Inflammatory macrophage treated with lipopolysaccharide for 4 hours (primary cell): ENCODE measurements at regions not wholly inside any gene's neighbourhood (a gene's known extent, or its start where the extent isn't known, plus 50 kb on each side); places are given as distances from the start of the nearest gene placed in this dataset.

ENCODE experiments used
- DNase-seq: peaks from one replicate; pipeline ENCODE4 v3.0.0-alpha.2; 2020

DNA sequence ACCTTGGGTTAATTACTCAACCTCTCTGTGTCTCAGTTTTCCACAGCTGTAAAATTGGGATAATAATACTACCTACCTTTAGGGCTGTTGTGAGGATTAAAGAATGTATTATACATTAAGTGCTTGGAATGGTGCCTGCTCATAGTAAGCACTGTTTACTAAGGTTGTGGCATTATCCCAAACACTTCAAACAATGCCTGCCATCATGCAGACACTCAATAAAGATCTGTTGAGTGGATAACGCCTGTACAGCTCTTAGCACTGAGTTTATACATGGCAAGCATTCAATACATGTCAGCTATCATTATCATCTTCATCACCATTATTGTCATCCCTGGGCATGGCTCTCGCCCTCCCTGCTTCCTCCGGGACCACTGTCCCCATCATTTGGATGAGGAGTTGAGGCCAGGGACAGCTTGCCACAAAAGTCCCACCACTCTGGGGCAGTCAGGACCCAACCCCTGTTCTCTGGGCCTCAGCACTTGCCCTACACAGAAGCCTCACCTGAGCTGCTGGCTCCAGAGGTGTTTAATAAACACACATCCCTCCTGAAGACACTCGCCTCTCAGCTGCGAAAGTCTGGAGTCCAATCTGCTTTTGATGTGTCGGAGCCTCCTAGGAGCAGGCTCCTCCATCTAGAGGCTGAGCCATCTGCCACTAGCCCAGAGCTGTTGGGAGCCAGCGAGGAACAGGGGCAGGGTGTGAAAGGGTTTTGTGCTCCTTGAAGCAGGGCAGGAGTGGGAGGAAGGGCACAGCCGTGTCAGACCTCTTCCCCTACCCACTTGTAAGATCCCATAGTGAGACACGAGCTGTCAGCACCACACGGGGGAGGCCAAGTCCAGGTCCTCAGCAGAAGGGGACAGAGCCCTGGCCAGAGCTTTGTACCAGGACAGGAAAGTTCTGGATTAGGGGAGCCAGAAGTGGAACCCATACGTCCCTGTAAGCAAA is 80.9 kb upstream of the ZC3H12A start:
- DNase-seq: no peak

DNA sequence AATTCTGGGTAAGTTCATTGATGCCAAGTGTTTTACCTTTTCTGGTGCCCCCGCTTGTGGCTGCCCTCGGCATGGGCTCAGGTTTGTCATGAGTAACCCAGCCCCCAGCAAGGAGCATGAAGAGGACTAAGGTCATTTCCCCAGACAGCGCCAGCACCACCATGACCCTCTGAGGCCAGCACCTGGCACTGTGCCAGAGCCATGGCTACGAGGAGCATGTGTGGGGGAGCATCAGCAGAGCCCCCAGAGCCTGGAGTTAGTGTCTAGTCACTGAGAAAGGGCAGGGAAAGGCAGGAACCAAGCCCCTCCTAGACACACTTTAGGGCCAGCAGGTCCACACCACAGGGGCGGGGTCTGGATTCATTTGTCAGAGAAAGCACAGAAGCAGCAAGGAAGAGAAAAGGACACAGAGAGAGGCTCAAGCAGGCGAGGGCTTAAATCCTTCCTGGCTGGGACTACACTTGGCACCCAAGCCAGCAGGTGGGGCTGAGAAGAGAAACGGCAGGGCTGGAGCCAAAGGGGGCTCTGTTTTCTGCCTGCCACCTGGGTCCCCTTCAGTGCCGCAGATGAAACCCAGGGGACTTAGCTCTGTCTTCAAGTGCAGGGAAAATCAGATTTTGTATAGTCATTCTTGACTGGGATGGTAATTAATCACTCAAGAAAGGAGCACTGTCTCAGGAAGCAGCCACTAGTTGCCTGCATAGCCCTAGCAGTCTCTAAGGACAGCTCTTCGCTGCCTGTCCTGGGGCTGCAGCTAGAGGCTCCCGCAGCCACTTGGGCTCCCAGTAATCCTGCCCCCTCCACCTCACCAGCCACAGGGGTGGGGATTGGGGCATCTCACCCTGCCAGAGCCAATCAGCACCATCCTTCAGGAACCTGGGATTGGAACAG is 79.6 kb upstream of the ZC3H12A start:
- no peak for DNase-seq

DNA sequence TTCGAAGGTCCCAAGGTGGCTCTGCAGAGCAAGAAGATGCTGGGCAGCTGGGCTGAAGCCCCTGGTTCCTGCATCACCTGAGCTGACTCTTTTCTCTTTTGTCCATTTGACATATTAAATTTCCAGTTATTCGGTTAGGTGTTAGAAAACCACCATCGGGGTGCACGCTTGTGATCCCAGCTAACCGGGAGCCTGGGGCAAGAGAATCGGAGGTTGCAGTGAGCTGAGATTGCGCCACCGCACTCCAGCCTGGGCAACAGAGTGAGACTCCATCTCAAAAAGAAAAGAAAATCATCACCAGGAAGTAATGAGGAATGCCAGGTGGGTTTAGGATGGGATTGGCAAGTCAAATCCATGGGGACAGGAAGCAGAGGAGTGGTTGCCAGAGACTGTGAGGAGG is 76.3 kb upstream of the ZC3H12A start:
- no peak for DNase-seq

DNA sequence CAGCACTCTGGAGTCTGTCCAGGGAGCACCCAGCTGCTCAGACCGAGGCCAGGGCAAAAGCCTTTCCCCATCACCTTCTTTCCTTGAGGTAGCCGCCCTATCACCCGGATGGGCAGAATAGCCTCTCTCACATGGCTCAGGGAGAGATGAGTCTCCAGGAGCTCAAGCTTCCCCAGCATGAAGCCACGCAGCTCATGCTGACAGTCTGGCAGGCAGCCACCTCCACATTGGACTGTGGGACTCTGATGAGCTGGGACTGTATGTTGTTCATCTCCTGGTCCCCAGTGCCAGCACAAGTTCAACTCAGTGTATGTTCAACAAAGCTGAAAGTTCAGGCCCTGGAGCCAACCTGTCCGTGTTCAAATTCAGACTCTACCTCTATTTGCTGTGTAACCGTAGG is 75.2 kb upstream of the ZC3H12A start:
- DNase-seq: no peak

DNA sequence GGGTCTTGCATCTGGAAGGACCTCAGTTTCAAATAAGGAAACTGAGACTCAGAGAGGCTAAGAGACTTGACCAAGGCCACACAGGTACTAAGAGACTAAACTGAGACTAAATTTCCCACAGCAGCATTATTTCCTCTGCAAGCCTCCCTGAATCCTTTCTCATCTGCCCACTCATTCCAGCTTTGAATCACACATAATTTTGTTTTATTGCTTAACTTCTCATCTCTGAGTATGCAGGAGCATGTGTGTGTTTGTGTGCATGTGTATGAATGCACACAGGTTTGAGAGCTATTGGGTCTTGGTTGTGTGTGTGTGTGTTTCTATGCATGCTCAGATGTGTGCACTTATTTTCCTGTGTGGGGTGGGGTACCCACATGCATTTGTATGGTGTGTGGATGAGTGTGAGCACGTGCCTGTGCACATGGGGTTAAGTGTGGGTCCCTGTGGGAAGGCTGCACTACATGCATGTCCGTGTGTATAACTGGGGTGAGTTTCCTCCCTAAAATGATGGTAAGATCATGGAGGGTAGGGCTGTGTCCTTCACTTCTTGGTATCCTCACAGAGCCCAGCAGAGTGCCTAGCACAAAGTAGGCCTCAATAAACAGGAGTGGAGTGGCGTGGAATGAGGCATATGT is 74.4 kb upstream of the ZC3H12A start:
- no peak for DNase-seq

DNA sequence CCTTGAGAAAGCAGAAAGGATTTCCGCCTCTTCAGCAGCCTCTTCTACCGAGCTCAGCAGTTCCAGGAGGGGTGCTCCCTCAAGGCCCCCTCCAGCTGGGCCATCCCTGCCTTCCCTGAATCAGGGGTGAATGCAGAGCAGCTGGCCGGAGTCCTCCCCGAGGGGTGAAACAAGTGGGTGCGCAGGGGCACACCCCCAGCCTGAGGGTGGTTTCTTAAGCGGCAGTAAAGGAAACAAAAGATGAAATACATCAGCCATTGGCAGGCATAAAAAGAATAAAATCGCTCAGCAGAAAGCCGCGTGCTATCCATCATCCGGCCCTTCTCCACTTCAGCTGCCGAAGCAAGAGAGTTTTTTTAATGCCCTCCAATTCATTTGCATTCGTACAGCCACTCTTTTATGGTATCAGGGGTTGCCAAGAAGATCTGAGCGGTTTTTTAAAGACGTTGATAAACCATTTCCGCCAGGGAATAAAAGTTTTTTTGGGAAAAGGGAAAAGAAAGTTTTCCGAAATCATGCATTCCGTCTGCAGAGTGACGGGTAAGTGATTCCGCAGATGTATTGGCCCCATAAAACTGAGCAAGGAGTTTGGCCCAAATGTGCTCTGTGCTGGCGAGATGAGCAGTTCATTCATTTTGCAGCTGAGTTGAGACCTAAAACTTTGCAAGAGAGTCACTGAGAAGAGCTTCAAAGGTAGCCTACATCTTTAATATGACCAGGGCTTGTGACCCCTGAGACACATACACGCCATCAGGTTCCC is 73.7 kb upstream of the ZC3H12A start:
- no peak for DNase-seq

DNA sequence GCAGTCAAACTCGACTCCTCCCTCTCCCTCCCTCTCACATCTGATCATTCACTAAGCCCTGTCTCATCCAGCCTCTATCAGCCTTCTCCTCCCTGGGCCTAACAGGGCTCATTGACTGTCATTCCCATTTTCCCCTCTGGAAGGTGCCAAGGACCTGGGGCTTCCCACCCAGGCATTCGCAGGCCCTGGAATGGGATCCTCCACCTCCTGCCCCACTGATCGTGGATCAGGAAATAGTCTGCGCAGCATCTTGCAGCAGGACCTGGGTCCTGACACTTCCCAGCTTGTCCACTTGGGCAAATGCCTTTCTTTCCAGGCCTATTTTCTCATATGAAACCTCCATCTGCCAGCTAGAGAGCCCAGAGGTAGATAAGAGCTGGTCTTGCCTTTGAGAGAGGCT is 71.2 kb upstream of the ZC3H12A start:
- DNase-seq: no peak

DNA sequence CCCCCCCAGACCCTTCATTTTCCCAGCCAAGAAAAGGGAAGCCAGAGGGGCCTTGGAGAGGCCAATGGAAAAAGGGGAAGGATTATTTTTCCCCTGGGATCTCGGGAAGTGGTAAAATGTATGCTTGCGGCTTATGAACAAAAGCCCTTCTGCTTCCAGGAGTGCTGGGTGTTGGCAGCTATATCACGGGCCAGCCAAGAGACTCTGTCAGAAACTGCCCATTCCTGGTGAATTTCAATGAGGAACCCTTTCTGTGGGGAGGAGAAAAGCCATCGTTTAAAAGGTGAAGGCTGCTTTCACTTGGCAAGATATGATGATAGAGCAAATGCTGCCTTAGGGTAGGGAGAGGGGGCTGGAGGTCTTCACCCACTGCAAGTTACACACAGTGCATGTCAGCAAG is 69.7 kb upstream of the ZC3H12A start:
- DNase-seq: no peak

DNA sequence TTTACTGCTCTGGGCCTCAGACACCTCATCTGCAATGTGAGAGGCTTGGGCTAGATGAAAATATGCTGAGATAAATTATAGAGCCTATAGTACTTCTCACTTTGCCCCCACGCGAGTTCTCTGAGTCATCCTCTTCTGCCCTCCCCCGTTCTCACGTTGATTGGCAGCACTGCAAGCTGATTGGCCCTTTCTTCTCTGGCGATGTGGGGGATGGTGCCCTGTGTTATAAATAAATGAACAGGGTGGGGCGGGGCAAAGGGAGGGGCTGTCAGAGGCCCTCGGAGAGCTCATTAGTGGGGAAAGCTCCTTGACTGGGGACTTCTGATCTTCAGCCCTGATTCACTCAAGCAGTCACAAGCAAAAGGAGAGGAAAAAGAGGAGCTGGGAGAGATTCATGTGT is 64.3 kb upstream of the ZC3H12A start:
- DNase-seq: peak; percentile 5

DNA sequence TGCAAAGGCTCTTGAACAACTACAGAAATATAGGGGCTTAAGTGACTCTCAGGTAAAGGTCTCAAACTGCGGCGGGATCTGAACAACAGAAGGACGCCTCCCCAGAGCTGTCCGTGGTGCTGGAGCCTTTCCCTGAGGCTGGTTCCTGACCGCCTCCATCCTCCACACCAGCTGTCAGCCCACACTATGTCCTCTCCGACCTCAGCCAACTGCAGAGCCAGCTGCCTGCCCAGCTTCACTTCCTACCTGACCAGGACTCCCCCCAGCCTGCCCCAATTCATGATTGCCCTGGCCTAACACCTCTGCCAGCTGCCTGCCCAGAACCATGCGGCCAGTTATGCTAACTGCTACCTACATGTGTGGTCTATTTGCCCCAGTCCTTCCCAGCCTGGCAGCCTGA is 63.6 kb upstream of the ZC3H12A start:
- no peak for DNase-seq

DNA sequence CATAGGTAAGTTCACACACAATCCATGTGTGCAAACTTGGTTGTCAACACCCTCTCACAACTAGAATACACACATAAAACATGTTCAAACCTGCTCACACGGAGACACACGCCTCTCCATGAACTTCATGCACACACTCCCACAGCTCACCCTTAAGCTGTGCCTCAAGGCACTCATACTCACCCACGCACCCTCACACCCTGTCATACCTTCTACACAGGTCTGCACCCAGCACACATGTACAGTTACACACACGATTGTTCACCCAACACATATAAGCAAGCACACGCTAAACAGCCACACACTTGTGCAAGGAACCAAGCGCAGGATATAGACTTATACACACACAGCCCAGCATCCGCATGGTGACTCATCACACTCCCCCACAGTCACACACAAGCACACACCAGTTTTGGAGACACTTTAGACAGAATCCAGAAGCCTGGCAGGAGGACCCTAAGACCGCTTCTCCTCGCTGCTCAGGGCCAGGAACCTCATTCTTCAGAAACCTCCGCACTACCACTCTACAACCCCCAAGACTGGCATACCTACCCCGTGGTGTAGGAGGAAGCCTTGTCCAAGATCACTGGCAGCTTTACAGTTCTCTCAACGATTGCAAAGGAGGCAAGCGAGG is 58.7 kb upstream of the ZC3H12A start:
- no peak for DNase-seq

DNA sequence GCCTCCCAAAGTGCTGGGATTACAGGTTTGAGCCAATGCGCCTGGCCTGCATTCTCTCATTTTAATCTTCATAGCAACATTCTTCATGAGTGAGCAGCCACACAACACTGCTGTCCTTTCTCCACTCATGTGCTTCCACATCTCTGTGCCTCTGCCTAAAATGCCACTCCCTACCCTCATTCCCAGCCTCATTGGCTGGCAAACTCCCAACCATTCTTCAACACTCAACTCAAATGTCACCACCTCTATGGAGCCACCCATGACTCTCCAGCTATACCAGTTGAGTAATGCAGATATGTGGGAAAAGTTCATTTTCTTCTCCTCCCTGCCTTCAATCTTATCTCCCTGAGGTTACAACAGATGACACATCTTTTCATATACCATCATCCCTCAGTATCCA is 53.9 kb upstream of the ZC3H12A start:
- no peak for DNase-seq

DNA sequence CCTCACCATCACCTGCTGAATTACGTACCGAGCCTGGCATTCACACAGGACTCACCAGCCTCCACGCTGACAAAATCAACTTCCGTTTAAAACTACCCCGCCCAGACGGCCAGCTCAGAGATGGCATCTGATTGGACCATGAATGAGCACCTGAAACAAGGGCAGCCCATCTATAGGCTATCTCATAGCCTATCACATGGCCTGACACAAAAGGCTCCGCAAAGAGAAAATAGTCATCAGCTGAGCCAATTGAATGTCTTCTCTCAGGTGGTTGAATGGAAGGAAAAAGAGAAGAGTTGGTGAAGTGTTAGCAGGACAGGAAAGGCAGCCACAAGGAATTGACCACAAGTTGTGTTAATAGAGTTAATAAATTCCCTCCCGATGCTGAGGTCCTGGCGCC is 50.6 kb upstream of the ZC3H12A start:
- no peak for DNase-seq

DNA sequence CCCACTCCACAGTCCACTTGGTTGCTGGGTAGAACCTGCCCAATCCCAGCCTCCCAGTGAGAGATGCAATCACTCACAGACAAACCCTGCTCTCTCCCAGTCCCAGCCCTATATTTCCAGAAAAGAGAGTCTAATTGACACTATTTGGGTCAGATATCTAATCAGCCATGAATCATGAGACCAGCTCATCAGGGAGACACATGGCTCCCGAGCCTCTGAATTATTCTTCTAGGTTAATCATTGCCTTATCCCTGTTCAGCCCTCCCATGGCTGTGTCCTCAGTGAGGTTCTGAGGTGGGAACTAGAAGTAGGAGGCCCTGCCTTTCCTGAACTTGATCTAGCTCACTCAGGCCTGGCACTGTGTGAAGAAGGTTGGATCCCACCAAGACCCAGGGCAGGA is 49.9 kb upstream of the ZC3H12A start:
- no peak for DNase-seq
